HG02885 (cell line): ENCODE measurements at regions not wholly inside any gene's neighbourhood (a gene's known extent, or its start where the extent isn't known, plus 50 kb on each side); places are given as distances from the start of the nearest gene placed in this dataset.

Experiments used
- ATAC-seq: cut with Tn5 transposase; IDR thresholded peaks from one replicate; pipeline ENCODE4 v1.9.1; 2021; ENCODE audit warnings: mild to moderate bottlenecking; ENCODE audit not compliant: unreplicated experiment, poor library complexity

GRCh38 chr6:169991031-169991390 is 239.6 kb downstream of the ERMARD start:
- ATAC-seq = no peak

- ATAC-seq = peak; percentile 65
These were observed 238.9 kb downstream of the ERMARD start for GRCh38 chr6:169990095-169991030.

- ATAC-seq = peak; percentile 2
These were observed 238.2 kb downstream of the ERMARD start for GRCh38 chr6:169989594-169989993.

GRCh38 chr6:169988769-169989550 is 237.5 kb downstream of the ERMARD start:
- no peak for ATAC-seq

- ATAC-seq = no peak
These were observed 235.6 kb downstream of the ERMARD start for GRCh38 chr6:169986848-169987498.

- no peak for ATAC-seq
These were observed 234.9 kb downstream of the ERMARD start for GRCh38 chr6:169986171-169986847.

GRCh38 chr6:169985121-169986015 is 233.9 kb downstream of the ERMARD start:
- ATAC-seq = no peak

GRCh38 chr6:169984181-169985120 is 233.0 kb downstream of the ERMARD start:
- ATAC-seq = no peak

GRCh38 chr6:169983651-169984050 is 232.2 kb downstream of the ERMARD start:
- ATAC-seq = no peak

- ATAC-seq = no peak
These were observed 231.3 kb downstream of the ERMARD start for GRCh38 chr6:169982461-169983386.

- no peak for ATAC-seq
These were observed 230.5 kb downstream of the ERMARD start for GRCh38 chr6:169981969-169982368.

- ATAC-seq = no peak
These were observed 230.1 kb downstream of the ERMARD start for GRCh38 chr6:169981568-169981967.

- no peak for ATAC-seq
These were observed 229.5 kb downstream of the ERMARD start for GRCh38 chr6:169980826-169981450.

- no peak for ATAC-seq
These were observed 228.5 kb downstream of the ERMARD start for GRCh38 chr6:169979873-169980432.

- ATAC-seq = no peak
These were observed 227.3 kb downstream of the ERMARD start for GRCh38 chr6:169978615-169979161.
